ENCODE measurements at regions not wholly inside any gene's neighbourhood (a gene's known extent, or its start where the extent isn't known, plus 50 kb on each side); places are given as distances from the start of the nearest gene placed in this dataset.

DNA sequence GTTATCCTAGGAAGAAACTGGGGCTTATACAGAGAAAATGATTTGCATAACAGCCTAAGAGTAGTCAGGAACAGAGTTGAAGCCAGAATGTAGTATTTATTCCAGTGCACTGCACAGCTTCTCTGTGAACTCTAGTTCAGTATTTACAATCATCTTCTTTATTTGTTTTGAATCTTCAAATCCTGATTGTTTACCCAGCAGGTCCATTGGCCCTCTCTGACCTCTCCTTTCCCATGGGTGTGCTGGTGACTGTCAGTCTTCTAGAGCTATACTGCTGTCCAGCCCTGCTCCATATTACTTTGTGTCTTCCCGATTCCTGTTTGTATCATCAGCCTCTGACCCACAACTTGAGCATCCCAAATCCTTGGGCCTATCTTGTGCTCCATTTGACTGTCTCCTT, 301.9 kb upstream of the HS3ST1 start:
- Histone ChIP-seq H3K4me3 (ENCODE audit: low read length) (no peak overlapping the region), H3K9ac (ENCODE audit: extremely low read depth, low read length, poor library complexity, severe bottlenecking) (no peak overlapping the region), H3K27ac (ENCODE audit: low read depth, low read length) (no peak overlapping the region), H3K4me1 (ENCODE audit: control insufficient read depth, insufficient read depth, low read length) (no peaks in the 10 kb centered on the region), H3K27me3 (ENCODE audit: control insufficient read depth, insufficient read depth, low read length, poor library complexity, severe bottlenecking) (no peaks in the 10 kb centered on the region), H3K36me3 (ENCODE audit: control insufficient read depth, insufficient read depth, low read length) (no peaks in the 10 kb centered on the region), H3K9me3 (ENCODE audit: control insufficient read depth, low read length) (no peaks in the 10 kb centered on the region)
- H3K27ac Mint-ChIP-seq = no peak overlapping the region
- H3K9me3 Mint-ChIP-seq = no peaks in the 10 kb centered on the region
- peaks cover 4% of the 10 kb centered on the region for H3K4me1 Mint-ChIP-seq
- no peak overlapping the region for H3K4me3 Mint-ChIP-seq
- no peaks in the 10 kb centered on the region for H3K27me3 Mint-ChIP-seq (ENCODE audit: insufficient read depth)
- 100% methylated on average over 1 of the region's 1 CpG for WGBS, 2 experiments (ENCODE audit: insufficient coverage in 1 of 2, insufficient read length in 1 of 2)
- H3K36me3 Mint-ChIP-seq (ENCODE audit: low read depth) = no peaks in the 10 kb centered on the region
- DNase-seq = no peak
- TF ChIP-seq, protein P1, sequence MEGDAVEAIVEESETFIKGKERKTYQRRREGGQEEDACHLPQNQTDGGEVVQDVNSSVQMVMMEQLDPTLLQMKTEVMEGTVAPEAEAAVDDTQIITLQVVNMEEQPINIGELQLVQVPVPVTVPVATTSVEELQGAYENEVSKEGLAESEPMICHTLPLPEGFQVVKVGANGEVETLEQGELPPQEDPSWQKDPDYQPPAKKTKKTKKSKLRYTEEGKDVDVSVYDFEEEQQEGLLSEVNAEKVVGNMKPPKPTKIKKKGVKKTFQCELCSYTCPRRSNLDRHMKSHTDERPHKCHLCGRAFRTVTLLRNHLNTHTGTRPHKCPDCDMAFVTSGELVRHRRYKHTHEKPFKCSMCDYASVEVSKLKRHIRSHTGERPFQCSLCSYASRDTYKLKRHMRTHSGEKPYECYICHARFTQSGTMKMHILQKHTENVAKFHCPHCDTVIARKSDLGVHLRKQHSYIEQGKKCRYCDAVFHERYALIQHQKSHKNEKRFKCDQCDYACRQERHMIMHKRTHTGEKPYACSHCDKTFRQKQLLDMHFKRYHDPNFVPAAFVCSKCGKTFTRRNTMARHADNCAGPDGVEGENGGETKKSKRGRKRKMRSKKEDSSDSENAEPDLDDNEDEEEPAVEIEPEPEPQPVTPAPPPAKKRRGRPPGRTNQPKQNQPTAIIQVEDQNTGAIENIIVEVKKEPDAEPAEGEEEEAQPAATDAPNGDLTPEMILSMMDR (conservative IDR thresholded peaks at IDR 0.05) = no peak

DNA sequence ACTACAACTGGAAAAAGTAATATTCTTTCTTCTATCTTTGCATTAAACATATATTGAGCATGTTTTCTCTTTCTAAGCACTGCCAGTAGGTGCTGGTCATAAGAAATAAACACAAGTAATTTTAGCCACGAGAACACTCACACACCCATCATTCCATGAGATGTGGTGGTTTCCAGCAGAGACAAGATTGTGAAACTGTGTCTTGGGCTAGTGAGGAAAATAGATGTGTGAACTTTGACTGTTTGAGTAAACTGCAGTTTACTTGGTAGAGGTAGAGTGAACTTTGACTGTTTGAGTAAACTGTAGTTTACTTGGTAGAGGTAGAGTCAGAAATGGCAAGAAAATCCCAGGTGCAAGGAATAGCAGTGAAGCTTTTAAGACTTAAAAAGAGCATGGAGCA, 300.9 kb upstream of the HS3ST1 start:
- WGBS, 2 experiments (ENCODE audit: insufficient coverage in 1 of 2, insufficient read length in 1 of 2) = 71% methylated on average over 1 of the region's 1 CpG; no CpG with 5 or more reads in 1 of the 2 experiments
- Histone ChIP-seq H3K4me3 (ENCODE audit: low read length) (no peak overlapping the region), H3K4me1 (ENCODE audit: control insufficient read depth, insufficient read depth, low read length) (no peaks in the 10 kb centered on the region), H3K36me3 (ENCODE audit: control insufficient read depth, insufficient read depth, low read length) (no peaks in the 10 kb centered on the region), H3K9ac (ENCODE audit: extremely low read depth, low read length, poor library complexity, severe bottlenecking) (no peak overlapping the region), H3K9me3 (ENCODE audit: control insufficient read depth, low read length) (no peaks in the 10 kb centered on the region), H3K27ac (ENCODE audit: low read depth, low read length) (no peak overlapping the region), H3K27me3 (ENCODE audit: control insufficient read depth, insufficient read depth, low read length, poor library complexity, severe bottlenecking) (no peaks in the 10 kb centered on the region)
- TF ChIP-seq, protein P1 (conservative IDR thresholded peaks at IDR 0.05) = no peak
- no peak for DNase-seq
- Mint-ChIP-seq H3K4me3 (no peak overlapping the region), H3K9me3 (no peaks in the 10 kb centered on the region), H3K27me3 (ENCODE audit: insufficient read depth) (no peaks in the 10 kb centered on the region), H3K4me1 (peaks cover 4% of the 10 kb centered on the region), H3K27ac (no peak overlapping the region), H3K36me3 (ENCODE audit: low read depth) (no peaks in the 10 kb centered on the region)

DNA sequence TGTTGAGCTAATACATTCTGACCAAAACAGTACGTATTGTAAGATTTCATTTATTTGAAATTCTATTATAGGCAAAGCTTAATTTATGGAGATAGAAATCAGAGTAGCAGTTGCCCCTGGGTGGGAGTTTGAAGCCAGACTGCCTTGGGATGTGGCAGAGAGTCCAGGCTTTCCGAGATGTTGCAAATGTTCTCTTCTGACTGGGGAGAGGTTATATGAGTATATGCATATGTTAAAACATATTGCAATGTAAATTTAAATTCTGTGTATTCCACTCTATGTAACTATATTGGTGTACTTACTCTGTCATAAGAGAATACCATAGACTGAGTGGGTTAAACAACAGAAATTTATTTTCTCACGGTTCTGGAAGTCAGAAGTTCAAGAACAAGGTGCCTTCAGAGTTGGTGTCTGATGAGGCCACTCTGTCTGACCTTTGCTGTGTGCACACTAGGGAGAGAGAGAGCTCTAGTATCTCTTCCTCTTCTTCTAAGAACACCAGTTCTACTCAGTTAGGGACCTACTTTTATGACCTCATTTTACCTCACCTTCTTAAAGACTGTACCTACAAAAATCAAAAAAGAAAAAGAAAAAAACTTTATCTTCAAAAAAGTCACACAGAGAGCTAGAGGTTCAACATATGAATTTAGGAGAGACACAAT, 299.3 kb upstream of the HS3ST1 start:
- Mint-ChIP-seq H3K27ac (no peak overlapping the region), H3K9me3 (no peaks in the 10 kb centered on the region), H3K36me3 (ENCODE audit: low read depth) (no peaks in the 10 kb centered on the region), H3K4me3 (no peak overlapping the region), H3K27me3 (ENCODE audit: insufficient read depth) (no peaks in the 10 kb centered on the region), H3K4me1 (peaks cover 4% of the 10 kb centered on the region)
- no peaks in the 10 kb centered on the region for H3K9me3 ChIP-seq (ENCODE audit: control insufficient read depth, low read length)
- WGBS, 2 experiments (ENCODE audit: insufficient coverage in 1 of 2, insufficient read length in 1 of 2) = 88 to 93% methylated on average over 2 to 3 of the region's 3 CpGs
- H3K27ac ChIP-seq (ENCODE audit: low read depth, low read length) = no peak overlapping the region
- no peak for DNase-seq
- H3K4me1 ChIP-seq (ENCODE audit: control insufficient read depth, insufficient read depth, low read length) = no peaks in the 10 kb centered on the region
- H3K9ac ChIP-seq (ENCODE audit: extremely low read depth, low read length, poor library complexity, severe bottlenecking) = no peak overlapping the region
- H3K4me3 ChIP-seq (ENCODE audit: low read length) = no peak overlapping the region
- TF ChIP-seq, protein P1 (conservative IDR thresholded peaks at IDR 0.05) = no peak
- no peaks in the 10 kb centered on the region for H3K36me3 ChIP-seq (ENCODE audit: control insufficient read depth, insufficient read depth, low read length)
- H3K27me3 ChIP-seq (ENCODE audit: control insufficient read depth, insufficient read depth, low read length, poor library complexity, severe bottlenecking) = no peaks in the 10 kb centered on the region
